ENCODE measurements at regions not wholly inside any gene's neighbourhood (a gene's known extent, or its start where the extent isn't known, plus 50 kb on each side); places are given as distances from the start of the nearest gene placed in this dataset.

DNA sequence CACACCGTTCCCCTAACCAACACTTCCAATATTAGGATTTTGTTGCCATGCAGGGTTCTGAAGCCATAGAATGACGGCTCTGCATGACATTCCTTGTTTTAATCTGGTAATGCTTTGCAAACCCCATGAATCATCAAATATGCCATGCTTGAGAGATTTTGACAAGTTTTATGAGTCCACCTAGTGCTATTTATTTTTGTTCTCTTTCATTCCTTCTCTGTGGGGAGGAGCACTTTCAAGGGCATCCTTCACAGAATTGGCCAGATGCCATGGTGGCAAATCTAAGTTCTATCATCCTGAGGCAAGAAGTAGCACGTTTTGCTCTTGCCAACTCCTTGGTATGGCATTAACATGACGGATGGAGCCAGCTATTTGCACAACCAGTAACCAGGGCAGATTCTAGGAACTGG is 268.4 kb downstream of the FAM76B start:
- H3K36me3 Mint-ChIP-seq (ENCODE audit: low read depth) = no peaks in the 10 kb centered on the region
- H3K4me3 Mint-ChIP-seq = no peak overlapping the region
- no peak for ATAC-seq (replicated peaks)
- H3K27ac Mint-ChIP-seq = no peak overlapping the region
- no peaks in the 10 kb centered on the region for H3K27me3 Mint-ChIP-seq
- no peaks in the 10 kb centered on the region for H3K4me1 Mint-ChIP-seq
- no peaks in the 10 kb centered on the region for H3K9me3 Mint-ChIP-seq

DNA sequence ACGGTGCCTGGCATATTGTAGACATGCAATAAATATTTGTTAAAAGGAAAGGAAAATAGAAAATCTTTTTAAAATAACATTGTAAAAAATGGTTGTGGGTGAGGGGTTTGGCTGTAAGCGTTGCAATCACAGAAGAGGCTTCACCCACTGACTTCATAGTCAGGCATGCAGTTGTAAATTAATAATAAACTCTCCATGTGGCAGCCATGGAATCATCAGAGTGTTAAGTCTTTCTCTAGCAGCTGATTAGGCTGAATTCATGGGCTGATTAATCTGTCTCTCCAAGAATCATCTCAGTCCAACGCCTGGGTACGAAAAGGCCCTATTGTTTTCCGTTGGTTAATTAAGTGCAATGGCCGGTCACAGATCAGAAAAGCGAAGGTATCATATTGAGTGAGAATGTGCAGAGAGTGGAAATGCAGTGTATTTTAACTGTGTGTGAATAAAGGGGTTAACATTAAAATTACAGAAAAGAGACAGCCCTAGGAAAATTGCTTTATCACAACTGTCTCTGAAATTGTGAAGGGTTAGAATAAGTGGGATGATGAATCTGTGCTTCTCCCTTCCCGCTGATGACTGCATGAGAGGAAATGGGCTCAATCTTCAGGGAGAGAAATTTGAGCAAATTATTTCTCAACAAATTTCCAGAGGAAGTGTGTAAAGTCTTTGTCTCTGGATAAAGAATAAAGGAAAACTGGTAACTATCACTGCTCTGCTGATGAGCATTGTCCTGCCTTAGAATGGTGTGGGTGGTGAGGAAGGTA is 269.0 kb downstream of the FAM76B start:
- Mint-ChIP-seq H3K4me3 (no peak overlapping the region), H3K27me3 (no peaks in the 10 kb centered on the region)

DNA sequence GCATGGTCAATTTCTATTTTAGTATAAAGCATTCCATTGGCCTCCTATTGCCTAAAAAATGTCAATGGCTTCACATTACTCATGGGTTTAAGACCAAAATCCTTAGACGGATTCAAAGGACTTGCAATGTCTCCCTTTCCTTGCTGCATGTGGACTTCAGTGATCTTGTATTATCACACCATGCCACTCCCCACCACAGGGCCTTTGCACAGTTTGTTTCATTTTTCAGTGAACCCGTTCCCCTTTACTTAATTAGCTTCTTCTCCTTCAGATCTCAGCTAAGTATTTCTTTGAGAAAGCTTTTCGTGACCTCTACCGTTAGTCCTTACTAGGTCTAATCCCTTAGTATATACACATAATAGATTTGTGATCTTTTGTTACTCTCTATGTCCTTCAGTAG is 269.7 kb downstream of the FAM76B start:
- Mint-ChIP-seq H3K27me3 (no peaks in the 10 kb centered on the region), H3K4me1 (no peaks in the 10 kb centered on the region), H3K9me3 (no peaks in the 10 kb centered on the region), H3K36me3 (ENCODE audit: low read depth) (no peaks in the 10 kb centered on the region), H3K27ac (no peak overlapping the region), H3K4me3 (no peak overlapping the region)
- no peak for ATAC-seq (replicated peaks)

More for the DNA sequence above, 269.0 kb downstream of the FAM76B start:
- no peaks in the 10 kb centered on the region for H3K36me3 Mint-ChIP-seq (ENCODE audit: low read depth)
- ATAC-seq (replicated peaks) = no peak
- H3K9me3 Mint-ChIP-seq = no peaks in the 10 kb centered on the region
- H3K4me1 Mint-ChIP-seq = no peaks in the 10 kb centered on the region
- no peak overlapping the region for H3K27ac Mint-ChIP-seq

DNA sequence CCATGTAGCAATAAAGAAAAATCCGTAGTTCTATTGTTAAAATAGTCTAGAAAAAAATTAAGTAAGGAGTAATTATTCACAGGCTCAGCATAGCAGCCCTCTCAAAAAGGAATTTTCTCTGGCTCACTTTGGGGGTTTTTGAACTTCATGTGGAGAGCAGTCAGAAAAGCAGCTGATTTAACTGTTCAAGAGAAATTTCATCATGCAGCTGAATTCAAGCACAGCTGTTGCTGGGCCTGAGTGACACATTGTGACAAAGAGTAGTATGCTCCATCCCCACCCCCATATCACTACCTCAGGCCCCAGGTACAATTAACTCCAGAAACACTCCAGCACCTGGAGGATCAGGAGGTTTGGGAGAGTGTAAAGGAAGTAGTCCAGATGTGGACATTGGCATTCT is 272.1 kb downstream of the FAM76B start:
- no peaks in the 10 kb centered on the region for H3K9me3 Mint-ChIP-seq
- H3K27ac Mint-ChIP-seq = no peak overlapping the region
- no peaks in the 10 kb centered on the region for H3K4me1 Mint-ChIP-seq
- H3K27me3 Mint-ChIP-seq = no peaks in the 10 kb centered on the region
- no peaks in the 10 kb centered on the region for H3K36me3 Mint-ChIP-seq (ENCODE audit: low read depth)
- no peak for ATAC-seq (replicated peaks)
- H3K4me3 Mint-ChIP-seq = no peak overlapping the region

DNA sequence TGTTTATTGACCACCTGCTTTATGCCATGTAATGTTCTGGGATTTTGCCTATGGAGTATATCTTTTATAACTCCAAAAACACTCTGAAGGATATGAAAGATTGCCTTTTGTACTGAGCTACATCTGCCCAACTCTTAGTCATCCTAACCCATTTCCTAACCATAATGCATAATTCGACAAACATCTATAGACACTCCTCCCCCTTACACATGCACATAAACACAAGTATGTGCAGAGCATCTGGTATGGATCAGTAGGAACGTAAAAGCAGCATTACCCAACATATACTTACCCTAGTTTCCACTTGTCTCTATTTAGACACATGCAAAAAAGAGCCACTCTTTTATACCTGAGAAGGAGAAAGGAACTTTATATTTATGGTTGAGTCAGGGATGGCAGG is 272.8 kb downstream of the FAM76B start:
- no peak for ATAC-seq (replicated peaks)
- no peak overlapping the region for H3K27ac Mint-ChIP-seq
- no peaks in the 10 kb centered on the region for H3K4me1 Mint-ChIP-seq
- H3K9me3 Mint-ChIP-seq = no peaks in the 10 kb centered on the region
- H3K4me3 Mint-ChIP-seq = no peak overlapping the region
- H3K27me3 Mint-ChIP-seq = no peaks in the 10 kb centered on the region
- H3K36me3 Mint-ChIP-seq (ENCODE audit: low read depth) = no peaks in the 10 kb centered on the region

DNA sequence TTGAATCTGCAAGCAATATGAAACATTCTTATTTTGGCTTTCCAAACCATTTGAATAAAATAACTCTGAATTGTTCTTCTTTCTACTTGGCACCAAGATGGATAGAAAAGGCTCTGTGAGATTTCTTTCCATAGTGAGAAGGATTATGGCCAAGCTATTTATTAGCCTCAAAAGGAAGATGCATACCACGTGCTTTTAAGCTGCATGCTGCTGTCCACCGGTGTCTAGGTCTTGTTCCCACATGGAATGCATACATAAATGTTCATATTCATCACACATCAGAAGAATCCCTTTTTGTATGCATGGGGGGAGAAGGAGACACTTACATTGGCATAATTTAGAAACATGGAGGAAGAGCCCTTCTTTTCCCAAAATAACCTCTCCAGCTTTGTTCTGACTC is 273.4 kb downstream of the FAM76B start:
- no peak for ATAC-seq (replicated peaks)
- H3K36me3 Mint-ChIP-seq (ENCODE audit: low read depth) = no peaks in the 10 kb centered on the region
- H3K4me1 Mint-ChIP-seq = no peaks in the 10 kb centered on the region
- no peak overlapping the region for H3K27ac Mint-ChIP-seq
- no peaks in the 10 kb centered on the region for H3K9me3 Mint-ChIP-seq
- H3K4me3 Mint-ChIP-seq = no peak overlapping the region
- no peaks in the 10 kb centered on the region for H3K27me3 Mint-ChIP-seq

DNA sequence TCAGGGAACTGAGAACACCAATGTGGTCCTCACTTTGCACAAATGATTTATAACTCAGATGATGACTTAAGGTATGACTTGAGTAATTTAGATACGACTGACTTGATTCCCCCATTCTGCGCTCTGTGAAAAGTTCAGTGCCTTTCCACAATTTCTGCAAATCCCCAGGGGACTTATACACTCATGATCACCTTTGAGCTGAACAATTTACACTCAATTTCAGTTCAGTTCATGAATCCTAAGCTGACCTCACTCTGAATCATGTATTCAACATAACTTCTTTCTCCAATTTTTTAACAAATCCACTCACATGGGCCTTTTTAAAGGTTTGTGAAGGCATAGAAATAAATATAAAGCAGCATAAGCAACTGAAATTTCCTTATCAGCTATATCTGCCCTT is 274.2 kb downstream of the FAM76B start:
- Mint-ChIP-seq H3K36me3 (ENCODE audit: low read depth) (no peaks in the 10 kb centered on the region), H3K4me3 (no peak overlapping the region), H3K4me1 (no peaks in the 10 kb centered on the region), H3K27ac (no peak overlapping the region), H3K27me3 (peaks cover 2% of the 10 kb centered on the region), H3K9me3 (no peaks in the 10 kb centered on the region)
- ATAC-seq (replicated peaks) = no peak

DNA sequence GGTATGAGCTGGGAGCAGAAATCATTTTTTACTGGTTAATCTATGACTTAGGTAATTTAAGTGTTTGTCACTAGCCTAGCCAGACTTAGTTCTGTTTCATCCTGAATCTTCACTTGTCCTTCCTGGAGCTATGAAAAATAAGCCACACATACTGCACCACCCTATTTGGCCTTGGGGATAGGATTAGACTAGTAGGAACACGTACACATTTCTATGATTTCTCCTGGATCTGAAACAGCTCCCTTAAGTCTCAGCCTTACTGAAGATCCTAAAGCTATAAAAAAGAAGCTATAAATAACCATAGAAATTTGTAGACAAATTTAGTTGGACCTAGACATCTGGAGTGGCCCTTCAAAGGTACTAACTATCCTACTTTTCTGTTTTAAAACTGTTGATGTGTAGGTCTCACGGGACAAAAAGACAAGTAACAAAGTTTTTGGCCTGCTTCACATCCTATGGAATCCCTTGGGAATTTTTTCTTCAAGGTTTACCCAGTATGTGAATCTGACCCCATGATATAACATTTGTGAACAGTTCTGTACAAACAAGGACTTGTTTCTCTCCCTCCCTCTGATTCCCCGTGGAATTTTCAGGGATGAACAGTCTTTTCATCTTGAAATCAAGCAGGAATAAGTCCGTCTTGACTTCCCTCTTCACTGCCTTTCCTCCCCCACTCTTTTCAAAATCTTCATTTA is 275.0 kb downstream of the FAM76B start:
- H3K4me3 Mint-ChIP-seq = no peak overlapping the region
- H3K27ac Mint-ChIP-seq = no peak overlapping the region
- H3K36me3 Mint-ChIP-seq (ENCODE audit: low read depth) = no peaks in the 10 kb centered on the region
- H3K9me3 Mint-ChIP-seq = no peaks in the 10 kb centered on the region
- peaks cover 2% of the 10 kb centered on the region for H3K27me3 Mint-ChIP-seq
- no peaks in the 10 kb centered on the region for H3K4me1 Mint-ChIP-seq
- no peak for ATAC-seq (replicated peaks)

DNA sequence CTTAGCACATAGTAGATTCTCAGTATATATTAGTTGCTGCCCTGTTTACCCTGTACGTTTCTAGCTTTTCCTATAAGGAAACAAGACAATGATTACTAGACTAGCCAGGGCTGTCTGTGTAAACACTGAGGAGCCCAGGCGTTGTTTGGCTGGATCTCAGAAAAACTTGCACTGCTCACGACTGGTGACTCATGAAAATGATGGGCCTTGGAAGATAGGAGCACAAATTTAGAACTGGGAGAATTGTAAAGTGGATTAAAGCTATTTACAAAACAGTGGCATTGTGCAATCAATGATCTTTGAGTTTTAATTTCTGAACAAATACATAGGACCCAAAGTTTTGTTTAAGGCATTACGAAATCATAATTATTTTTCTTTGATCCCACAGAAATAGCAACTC is 276.9 kb downstream of the FAM76B start:
- Mint-ChIP-seq H3K36me3 (ENCODE audit: low read depth) (no peaks in the 10 kb centered on the region), H3K9me3 (no peaks in the 10 kb centered on the region), H3K4me1 (no peaks in the 10 kb centered on the region), H3K27me3 (peaks cover 7% of the 10 kb centered on the region), H3K4me3 (no peak overlapping the region), H3K27ac (no peak overlapping the region)
- no peak for ATAC-seq (replicated peaks)

DNA sequence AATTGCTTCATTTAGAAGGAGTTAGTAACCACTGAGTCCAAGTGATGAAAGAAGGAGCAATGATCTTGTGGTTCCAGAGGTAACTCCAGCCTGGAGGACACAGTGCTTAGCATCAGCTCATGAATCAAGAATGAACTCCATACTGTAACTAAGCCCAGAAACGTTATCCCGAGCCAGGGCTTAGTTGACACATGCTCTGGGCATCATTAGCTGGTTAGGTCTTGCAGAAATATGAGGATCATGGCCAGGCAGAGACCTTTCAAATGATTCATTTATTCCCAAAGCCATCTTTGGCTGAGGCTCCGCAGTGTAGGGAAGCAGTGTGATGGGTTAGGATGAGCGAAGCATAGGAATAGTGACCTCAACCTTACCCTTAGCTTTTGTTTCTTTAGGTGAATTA is 277.4 kb downstream of the FAM76B start:
- no peak for ATAC-seq (replicated peaks)
- H3K27me3 Mint-ChIP-seq = peaks cover 7% of the 10 kb centered on the region
- no peak overlapping the region for H3K27ac Mint-ChIP-seq
- no peak overlapping the region for H3K4me3 Mint-ChIP-seq
- H3K4me1 Mint-ChIP-seq = no peaks in the 10 kb centered on the region
- H3K36me3 Mint-ChIP-seq (ENCODE audit: low read depth) = no peaks in the 10 kb centered on the region
- no peaks in the 10 kb centered on the region for H3K9me3 Mint-ChIP-seq

DNA sequence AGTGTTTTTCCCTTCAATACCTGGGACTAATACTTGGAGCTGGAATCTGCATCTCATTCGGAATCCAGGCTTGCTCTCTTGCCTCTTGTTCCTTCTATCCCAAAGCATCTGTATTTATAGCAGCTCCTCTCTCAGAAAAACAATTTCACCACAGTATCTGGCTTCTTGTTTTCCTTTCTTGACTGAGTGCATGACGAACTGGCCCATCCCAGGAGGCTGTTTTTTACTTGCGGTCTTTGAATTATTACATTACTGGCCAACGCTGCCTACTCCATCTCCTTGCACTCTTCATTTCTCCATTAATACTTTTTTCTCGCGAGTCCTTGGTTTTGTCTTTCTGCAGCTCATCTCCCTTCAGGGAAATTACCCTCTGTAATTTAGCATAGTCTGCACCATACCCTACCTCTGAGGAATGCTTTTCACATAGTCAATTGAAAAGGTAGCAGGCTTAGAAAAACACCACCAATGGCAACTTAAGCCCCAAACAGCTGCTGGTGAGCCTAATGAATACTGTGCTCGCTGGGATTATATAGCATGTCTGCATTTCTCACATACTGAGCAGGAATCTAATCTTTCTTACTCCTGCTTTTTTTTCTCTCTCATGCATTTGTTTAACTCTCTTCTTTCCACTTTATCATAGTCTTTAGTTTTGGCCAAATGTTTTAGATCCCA is 277.4 kb upstream of the SESN3 start:
- Mint-ChIP-seq H3K36me3 (ENCODE audit: low read depth) (no peaks in the 10 kb centered on the region), H3K9me3 (no peaks in the 10 kb centered on the region), H3K27ac (no peak overlapping the region), H3K4me3 (no peak overlapping the region), H3K27me3 (peaks cover 17% of the 10 kb centered on the region), H3K4me1 (peaks cover 6% of the 10 kb centered on the region)
- ATAC-seq (replicated peaks) = no peak

DNA sequence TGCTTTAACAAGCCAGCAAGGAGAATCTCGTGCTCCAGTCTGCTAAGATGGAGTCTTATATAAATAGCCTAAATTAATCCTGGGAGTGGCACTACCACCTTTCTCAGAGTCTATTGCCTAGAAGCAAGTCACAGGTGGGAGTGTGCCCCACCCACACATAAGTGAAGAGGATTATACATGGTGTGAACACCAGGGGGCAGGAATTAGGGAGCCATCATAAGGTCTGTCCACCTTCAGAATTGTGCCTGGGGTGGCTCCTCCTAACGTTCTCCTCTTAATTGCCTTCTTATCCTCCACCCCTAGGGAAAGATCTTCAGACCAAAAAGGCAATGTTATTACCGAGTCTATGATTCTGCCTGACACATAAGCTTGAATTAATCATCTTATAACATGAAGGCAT is 276.8 kb upstream of the SESN3 start:
- H3K4me1 Mint-ChIP-seq = peaks cover 6% of the 10 kb centered on the region
- H3K36me3 Mint-ChIP-seq (ENCODE audit: low read depth) = no peaks in the 10 kb centered on the region
- no peak overlapping the region for H3K4me3 Mint-ChIP-seq
- H3K27ac Mint-ChIP-seq = no peak overlapping the region
- H3K27me3 Mint-ChIP-seq = peaks cover 21% of the 10 kb centered on the region
- H3K9me3 Mint-ChIP-seq = no peaks in the 10 kb centered on the region
- ATAC-seq (replicated peaks) = no peak

DNA sequence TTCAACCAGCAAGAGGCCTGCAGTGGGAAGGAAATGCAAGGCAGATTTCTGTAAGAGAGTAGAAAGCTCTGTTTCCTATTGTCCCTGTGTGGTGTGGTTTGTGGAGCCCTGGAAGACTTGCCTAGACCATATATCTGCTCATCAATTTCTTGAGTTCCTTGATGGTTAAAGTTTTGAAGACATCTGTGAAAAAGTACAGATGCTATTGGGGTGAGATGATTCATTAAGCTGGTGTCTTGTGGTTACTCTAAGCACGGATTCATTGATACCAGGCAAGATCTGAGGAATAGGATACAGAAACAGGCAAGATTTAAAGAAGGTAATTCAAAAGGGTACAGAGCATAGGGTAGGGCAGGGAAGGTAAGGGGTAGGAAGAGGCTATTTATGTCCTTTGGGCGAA is 275.8 kb upstream of the SESN3 start:
- Mint-ChIP-seq H3K36me3 (ENCODE audit: low read depth) (no peaks in the 10 kb centered on the region), H3K4me1 (peaks cover 6% of the 10 kb centered on the region)

DNA sequence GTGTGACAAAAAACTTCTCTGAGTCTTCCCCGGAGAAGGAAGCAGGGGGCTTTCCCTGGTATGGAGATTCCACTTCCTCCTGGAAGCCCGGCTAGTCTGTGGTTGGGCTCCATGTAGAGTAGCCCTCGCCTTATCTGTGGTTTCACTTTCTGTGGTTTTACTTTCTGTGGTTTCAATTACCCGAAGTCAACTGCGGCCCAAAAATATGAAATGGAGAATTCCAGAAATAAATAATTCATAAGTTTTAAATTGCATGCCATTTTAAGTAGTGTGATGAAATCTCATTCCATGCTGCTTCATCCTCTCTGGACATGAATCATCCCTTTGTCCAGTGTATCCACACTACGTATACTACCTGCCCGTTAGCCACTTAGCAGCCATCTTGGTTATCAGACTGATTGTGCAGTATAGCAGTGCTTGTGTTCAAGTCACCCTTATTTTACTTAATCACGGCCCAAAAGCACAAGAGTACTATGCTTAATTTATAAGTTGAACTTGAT is 275.0 kb upstream of the SESN3 start:
- H3K36me3 Mint-ChIP-seq (ENCODE audit: low read depth) = no peaks in the 10 kb centered on the region
- H3K4me1 Mint-ChIP-seq = peaks cover 6% of the 10 kb centered on the region
- H3K9me3 Mint-ChIP-seq = no peaks in the 10 kb centered on the region
- H3K27me3 Mint-ChIP-seq = peaks cover 23% of the 10 kb centered on the region
- H3K4me3 Mint-ChIP-seq = no peak overlapping the region
- no peak overlapping the region for H3K27ac Mint-ChIP-seq
- ATAC-seq (replicated peaks) = no peak

More for the DNA sequence above, 275.8 kb upstream of the SESN3 start:
- Mint-ChIP-seq H3K4me3 (no peak overlapping the region), H3K27me3 (peaks cover 23% of the 10 kb centered on the region), H3K9me3 (no peaks in the 10 kb centered on the region), H3K27ac (no peak overlapping the region)
- ATAC-seq (replicated peaks) = peak; percentile 47

DNA sequence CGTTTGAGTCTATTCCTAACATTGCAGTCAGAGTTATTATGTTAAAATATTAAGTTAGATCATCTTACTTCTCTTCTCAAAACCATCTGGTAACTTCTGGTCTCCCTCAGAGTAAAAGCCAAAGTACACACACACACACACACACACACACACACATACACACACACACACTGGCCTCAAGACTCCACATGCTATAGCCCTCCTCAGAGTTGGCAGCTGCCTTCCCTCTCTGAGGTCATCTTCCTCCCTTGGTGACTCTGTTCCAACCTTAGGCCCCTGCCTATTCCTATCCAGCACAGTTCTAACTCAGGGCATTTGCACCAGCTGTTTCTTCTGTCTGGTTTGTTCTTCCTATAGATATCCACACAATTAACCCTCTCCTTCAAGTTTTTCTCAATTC is 272.0 kb upstream of the SESN3 start:
- no peak overlapping the region for H3K4me3 Mint-ChIP-seq
- H3K9me3 Mint-ChIP-seq = no peaks in the 10 kb centered on the region
- no peaks in the 10 kb centered on the region for H3K36me3 Mint-ChIP-seq (ENCODE audit: low read depth)
- H3K27ac Mint-ChIP-seq = no peak overlapping the region
- peaks cover 6% of the 10 kb centered on the region for H3K4me1 Mint-ChIP-seq
- H3K27me3 Mint-ChIP-seq = peaks cover 16% of the 10 kb centered on the region
- ATAC-seq (replicated peaks) = no peak
